HG02623 (cell line): ENCODE measurements at regions not wholly inside any gene's neighbourhood (a gene's known extent, or its start where the extent isn't known, plus 50 kb on each side); places are given as distances from the start of the nearest gene placed in this dataset.
"Not testable (repeated sequence)": the region's sequence is repeated elsewhere in the genome, so short reads cannot be mapped to it uniquely, and the experiment has no call there.

ENCODE experiments used
- ATAC-seq: cut with Tn5 transposase; IDR thresholded peaks from one replicate; pipeline ENCODE4 v1.9.1; 2021; ENCODE audit warnings: moderate library complexity; ENCODE audit not compliant: unreplicated experiment

- no peak for ATAC-seq
Measured at GRCh38 chr1:67482733-67483482, 52.7 kb upstream of the SERBP1 start.

GRCh38 chr1:67484492-67484891 lies 54.3 kb upstream of the SERBP1 start:
- ATAC-seq, result no peak

GRCh38 chr1:67485046-67485811 lies 55.0 kb upstream of the SERBP1 start:
- ATAC-seq, result no peak

- ATAC-seq, result no peak
Measured at GRCh38 chr1:67489643-67490042, 59.4 kb upstream of the SERBP1 start.

GRCh38 chr1:67491280-67491679 lies 61.1 kb upstream of the SERBP1 start:
- ATAC-seq, result no peak

- ATAC-seq, result no peak
Measured at GRCh38 chr1:67493148-67493547, 62.9 kb upstream of the SERBP1 start.

- ATAC-seq, result no peak
Measured at GRCh38 chr1:67495327-67495726, 65.1 kb upstream of the SERBP1 start.

- ATAC-seq, result no peak
Measured at GRCh38 chr1:67496329-67496728, 66.1 kb upstream of the SERBP1 start.

- peak; percentile 98 for ATAC-seq
Measured at GRCh38 chr1:67500413-67500959, 70.3 kb upstream of the SERBP1 start.

GRCh38 chr1:67503974-67504373 lies 73.8 kb upstream of the SERBP1 start:
- no peak for ATAC-seq

- ATAC-seq, result not testable (repeated sequence)
Measured at GRCh38 chr1:67513392-67514294, 83.4 kb upstream of the SERBP1 start.

- no peak for ATAC-seq
Measured at GRCh38 chr1:67514300-67514699, 84.1 kb upstream of the SERBP1 start.

GRCh38 chr1:67514786-67515185 lies 84.6 kb upstream of the SERBP1 start:
- ATAC-seq, result no peak

- no peak for ATAC-seq
Measured at GRCh38 chr1:67515324-67516080, 85.3 kb upstream of the SERBP1 start.

- ATAC-seq, result no peak
Measured at GRCh38 chr1:67517046-67517445, 86.8 kb upstream of the SERBP1 start.

- no peak for ATAC-seq
Measured at GRCh38 chr1:67522001-67522441, 91.8 kb upstream of the SERBP1 start.

GRCh38 chr1:67522793-67523192 lies 92.6 kb upstream of the SERBP1 start:
- ATAC-seq, result no peak

- ATAC-seq, result no peak
Measured at GRCh38 chr1:67524143-67525052, 94.2 kb upstream of the SERBP1 start.

- ATAC-seq, result no peak
Measured at GRCh38 chr1:67525053-67525760, 95.0 kb upstream of the SERBP1 start.
